ENCODE measurements at regions not wholly inside any gene's neighbourhood (a gene's known extent, or its start where the extent isn't known, plus 50 kb on each side); places are given as distances from the start of the nearest gene placed in this dataset.

- no peak for DNase-seq (ENCODE audit: extremely low read depth in 1 of 2, low read depth in 1 of 2)
Observed at GRCh38 chr2:16167870-16168426, 227.6 kb downstream of the MYCN start.

DNA sequence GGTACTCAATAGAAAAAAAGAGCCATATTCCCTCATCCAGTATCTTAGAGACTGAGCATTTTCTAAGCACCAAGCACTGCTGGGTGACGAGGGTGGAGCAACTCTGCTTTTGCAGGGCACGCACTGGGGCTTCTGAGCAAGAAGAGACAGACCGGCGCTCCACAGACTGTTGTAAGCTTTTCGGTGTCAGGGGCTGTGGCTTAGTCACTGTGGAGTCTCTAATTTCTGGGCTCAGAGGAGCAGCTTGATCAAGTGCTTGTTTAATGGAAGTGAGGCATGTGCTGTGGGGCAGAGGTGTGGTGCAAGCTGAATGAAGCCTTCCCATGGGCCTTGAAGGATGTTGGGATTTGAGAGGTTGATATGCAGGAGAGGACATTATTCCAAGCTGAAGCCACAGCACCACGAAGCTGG lies 227.1 kb downstream of the MYCN start:
- DNase-seq (ENCODE audit: extremely low read depth in 1 of 2, low read depth in 1 of 2): no peak

DNA sequence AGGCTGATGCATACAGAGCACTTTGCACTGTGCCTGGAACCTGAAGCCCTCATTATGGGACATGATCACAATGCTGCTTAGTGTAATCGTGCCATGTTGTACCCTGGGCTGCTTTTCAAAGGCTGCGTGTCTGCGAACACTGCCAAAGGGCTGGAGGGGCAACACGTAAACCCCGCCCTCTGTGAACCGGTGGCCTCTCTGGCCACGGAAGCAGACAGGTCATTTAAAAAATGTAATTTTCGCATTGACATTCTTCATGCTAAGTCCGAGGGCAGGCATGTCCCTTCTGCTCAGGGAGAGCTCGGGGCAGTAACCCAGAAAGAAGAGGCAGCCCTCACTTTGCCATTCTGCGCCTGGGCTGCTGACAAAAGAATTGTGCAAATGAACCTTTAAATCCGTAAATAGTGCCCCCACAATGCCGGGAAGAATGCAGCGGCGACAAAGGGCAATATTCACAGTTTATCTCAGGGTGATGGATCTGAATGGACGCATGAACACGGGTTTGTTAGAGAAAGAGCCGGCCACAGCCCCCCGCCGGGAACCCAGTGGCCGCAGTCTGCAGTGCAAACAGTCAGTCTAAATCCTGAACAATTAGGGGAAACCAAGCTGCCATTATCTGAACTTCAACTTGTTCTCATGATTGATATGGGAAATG lies 226.1 kb downstream of the MYCN start:
- DNase-seq (ENCODE audit: extremely low read depth in 1 of 2, low read depth in 1 of 2): no peak

DNA sequence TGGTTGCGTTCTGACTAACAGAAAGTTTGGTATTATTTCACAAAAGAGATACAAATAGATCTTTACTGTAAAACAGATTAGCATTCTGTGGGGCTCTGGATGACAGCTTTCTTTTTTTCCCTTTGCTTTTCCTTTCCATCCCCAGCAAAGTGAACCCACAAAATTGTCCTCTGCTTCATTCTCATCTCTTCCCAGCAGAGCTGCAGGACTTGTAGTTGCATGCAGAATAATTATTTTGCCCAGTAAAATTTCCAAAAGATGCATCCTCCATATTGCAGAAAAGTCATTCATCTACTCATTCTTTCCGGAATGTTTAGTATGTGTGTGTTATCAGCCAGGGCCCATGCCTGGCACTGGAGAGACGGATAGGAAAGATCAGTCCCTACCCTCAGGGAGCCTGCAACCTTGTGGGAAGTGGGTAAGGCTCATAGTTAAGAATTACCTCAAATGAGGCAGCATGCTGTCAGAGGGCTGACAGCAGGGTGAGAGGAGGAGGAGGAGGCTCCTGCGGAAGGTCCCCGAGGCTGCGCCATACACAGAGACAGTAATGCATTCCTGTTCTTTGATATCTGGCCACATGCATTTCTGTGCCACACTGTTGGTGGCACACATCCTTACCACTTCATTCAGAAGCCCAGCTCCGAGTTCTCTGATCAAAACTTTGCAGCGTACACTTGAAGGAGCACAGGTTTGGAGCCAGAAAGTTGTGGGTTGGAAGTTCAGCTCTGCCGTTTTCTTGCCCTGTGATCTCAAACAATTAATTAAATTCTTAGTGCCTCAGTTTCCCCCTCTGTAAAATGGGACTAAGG lies 225.4 kb downstream of the MYCN start:
- DNase-seq (ENCODE audit: extremely low read depth in 1 of 2, low read depth in 1 of 2): no peak

- DNase-seq (ENCODE audit: extremely low read depth in 1 of 2, low read depth in 1 of 2): no peak
Observed at GRCh38 chr2:16162491-16163040, 222.2 kb downstream of the MYCN start.

DNA sequence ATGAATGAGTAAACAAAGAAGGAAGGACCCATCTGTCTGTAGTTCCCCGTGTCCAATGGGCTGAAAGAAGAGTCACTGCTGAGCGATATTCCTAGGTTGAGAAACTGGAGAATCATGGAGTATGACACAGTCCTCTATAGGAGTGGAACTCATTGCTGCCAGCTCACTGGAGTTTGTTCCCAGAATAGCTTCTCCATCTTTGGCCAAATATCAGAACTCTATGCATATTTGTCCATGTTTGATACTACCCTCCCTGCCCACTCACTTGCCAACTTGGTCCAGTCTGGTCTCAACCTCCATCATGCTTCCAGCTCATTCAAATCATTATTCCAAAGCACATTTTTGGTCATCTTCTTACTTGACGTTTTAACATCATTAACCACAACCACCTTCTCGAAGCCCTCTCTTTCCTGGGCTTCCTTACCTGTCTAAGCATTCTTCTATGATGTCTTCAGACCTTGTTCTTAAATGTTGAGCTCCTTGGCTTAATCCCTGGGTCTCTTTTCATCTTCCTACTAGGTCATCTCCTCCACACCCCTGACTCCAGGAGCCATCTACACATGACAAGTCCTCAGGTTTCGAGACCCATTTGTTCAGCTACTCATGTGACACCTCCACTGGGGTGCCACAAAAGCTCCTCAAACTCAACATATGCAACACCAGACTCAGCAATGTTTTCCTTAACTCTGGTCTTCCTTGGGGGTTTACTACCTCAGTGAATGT lies 221.6 kb downstream of the MYCN start:
- no peak for DNase-seq (ENCODE audit: extremely low read depth in 1 of 2, low read depth in 1 of 2)

DNA sequence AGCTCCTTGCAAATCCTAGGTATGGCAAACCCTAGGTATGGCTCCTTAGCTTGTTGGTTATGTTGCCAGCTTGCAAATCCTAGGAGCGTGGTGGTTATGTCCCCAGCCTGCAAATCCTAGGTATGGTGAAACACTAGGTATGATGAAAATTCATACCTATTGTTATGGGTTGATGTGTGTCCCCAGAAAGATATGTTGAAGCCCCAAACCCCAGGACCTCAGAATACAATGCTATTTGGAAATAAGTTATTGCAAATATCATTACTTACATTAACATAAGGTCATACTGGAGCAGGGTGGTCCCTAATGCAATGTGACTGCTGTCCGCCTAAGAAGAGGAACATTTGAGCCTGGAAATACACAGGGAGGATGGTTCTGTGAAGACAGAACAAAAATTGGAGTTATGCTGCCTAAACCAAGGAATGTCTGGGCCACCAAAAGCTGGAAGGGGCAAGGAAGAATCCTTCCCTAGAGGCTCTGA lies 220.8 kb downstream of the MYCN start:
- no peak for DNase-seq (ENCODE audit: extremely low read depth in 1 of 2, low read depth in 1 of 2)

DNA sequence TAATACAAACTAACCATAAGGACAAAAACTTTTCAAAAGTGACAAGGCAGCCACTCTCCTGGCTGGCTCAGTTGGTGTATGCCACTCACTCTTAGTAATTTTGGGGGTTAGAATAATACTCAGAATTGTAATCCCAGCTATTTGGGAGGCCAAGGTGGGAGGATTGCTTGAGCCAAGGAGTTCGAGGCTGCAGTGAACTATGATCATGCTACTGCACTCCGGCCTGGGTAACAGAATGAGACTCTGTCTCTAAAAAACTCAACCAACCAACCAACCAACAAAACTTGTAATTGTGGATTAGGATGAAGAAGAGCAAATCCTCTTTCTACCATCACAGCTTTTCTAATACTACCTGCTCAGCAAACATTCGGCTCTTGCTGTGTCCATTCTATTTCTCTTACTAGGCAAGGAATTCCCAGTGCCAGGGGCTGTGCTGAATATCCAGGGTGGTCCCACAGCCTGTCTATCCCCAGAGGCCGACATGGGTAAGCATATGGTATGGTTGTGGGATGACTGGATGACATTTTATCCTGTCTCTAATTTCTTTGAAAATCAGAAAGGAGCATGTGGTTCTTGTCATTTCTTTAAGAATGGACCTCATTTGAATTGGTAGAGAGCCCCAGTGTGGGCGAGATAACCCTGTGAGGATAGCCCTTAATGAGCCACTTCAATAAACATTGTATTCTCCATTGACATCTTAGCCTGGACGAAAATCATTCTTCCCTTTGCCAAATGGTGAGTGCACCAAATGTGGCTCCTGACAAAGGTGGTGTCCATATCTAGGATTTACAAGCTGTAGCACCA lies 220.1 kb downstream of the MYCN start:
- no peak for DNase-seq (ENCODE audit: extremely low read depth in 1 of 2, low read depth in 1 of 2)

- DNase-seq (ENCODE audit: extremely low read depth in 1 of 2, low read depth in 1 of 2): no peak
Observed at GRCh38 chr2:16156411-16156810, 216.1 kb downstream of the MYCN start.

DNA sequence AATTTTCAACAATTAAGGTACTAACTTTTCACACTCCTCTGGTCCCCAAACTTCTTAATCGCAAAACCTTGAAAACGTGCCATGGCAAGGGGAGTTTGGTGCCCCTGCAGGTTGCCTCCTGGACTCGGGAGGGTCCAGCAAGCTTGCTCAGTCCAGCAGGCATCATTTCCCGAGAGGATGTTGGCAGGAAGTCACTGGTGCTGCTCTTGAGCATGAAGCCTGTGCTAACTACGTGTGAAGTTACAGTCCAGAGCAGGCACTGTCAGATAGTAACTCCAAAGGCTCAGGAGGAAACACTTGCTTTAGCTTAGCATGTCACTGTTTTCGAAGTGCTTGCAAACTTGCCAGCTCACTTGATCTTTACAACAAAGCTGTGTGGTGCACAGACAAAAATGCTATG lies 215.4 kb downstream of the MYCN start:
- DNase-seq (ENCODE audit: extremely low read depth in 1 of 2, low read depth in 1 of 2): no peak

DNA sequence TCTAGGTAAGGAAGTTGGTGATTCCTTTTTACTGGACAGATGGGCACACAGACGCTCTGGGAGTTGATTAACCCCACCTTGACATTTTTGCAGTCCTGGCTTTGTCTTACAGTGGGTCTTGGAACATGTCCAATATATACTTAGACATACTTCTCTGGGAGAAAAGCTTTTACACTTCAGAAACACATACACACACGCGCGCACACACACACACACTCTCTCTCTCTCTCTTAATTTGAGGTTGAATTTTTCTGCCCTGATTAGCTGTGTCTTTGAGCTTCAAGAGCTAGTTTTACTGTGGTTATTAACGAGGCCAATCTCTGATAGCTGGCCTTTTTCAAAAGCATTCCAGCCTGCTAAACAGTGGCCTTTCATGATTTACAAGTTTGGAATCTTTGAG lies 215.0 kb downstream of the MYCN start:
- no peak for DNase-seq (ENCODE audit: extremely low read depth in 1 of 2, low read depth in 1 of 2)

- DNase-seq (ENCODE audit: extremely low read depth in 1 of 2, low read depth in 1 of 2): no peak
Observed at GRCh38 chr2:16154501-16155280, 214.3 kb downstream of the MYCN start.

DNA sequence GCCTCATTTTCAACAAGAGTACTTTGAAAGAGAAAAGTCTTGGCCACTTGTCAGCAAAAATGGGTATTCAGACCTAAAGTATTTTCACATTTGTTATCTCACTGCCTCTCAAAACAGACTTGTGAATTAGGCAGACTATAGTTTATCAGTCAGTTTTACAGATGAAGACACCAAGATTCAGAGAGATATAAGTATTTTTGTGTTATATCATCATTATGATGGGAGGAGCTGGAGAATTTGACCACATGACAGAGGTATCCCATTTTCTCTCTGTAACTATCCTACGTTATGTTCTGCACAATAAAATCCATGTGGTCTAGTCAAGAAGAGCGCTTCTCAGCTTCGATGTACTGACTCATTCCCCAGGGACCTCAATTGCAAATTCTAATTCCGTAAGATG lies 213.7 kb downstream of the MYCN start:
- no peak for DNase-seq (ENCODE audit: extremely low read depth in 1 of 2, low read depth in 1 of 2)

DNA sequence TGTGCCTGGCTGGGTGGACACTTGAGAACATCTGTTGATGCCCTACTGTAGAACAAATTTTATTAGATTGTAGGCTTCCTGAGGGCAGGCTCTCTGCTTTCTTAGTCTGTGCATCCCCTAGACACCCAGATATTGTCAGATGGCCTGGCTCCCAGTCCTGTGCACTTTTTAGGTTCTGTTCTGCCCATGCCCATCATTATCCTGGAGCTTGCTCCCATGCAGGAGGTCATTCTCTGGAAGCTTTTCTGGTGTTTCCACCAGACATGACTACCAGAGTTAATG lies 213.3 kb downstream of the MYCN start:
- no peak for DNase-seq (ENCODE audit: extremely low read depth in 1 of 2, low read depth in 1 of 2)

- no peak for DNase-seq (ENCODE audit: extremely low read depth in 1 of 2, low read depth in 1 of 2)
Observed at GRCh38 chr2:16152928-16153753, 212.8 kb downstream of the MYCN start.

- DNase-seq (ENCODE audit: extremely low read depth in 1 of 2, low read depth in 1 of 2): no peak
Observed at GRCh38 chr2:16152071-16152927, 211.9 kb downstream of the MYCN start.

GRCh38 chr2:16151651-16152050 lies 211.3 kb downstream of the MYCN start:
- DNase-seq (ENCODE audit: extremely low read depth in 1 of 2, low read depth in 1 of 2): no peak

DNA sequence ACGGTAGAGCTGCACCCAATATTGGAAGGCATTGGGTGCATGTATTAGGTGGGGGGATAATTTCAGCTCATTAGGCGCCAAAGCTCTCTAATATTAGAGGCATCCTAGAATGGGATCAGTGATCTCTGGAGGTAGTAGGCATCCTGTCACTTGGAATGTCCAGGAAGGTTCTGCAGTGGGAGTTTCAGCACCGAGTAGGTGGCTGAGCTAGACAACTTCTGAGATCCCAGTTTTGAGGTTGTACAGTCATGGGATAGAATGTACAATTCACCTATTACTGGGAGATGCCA lies 210.9 kb downstream of the MYCN start:
- DNase-seq (ENCODE audit: extremely low read depth in 1 of 2, low read depth in 1 of 2): no peak
